Heart left ventricle (tissue), 16 donors: ENCODE measurements at regions not wholly inside any gene's neighbourhood (a gene's known extent, or its start where the extent isn't known, plus 50 kb on each side); places are given as distances from the start of the nearest gene placed in this dataset.

Experiments
- ATAC-seq, 4 donors: fragments of 200-7000 bp; cut with Tn5 transposase; one replicate each; pipeline ENCODE4 v1.9.1; 2020 to 2022; ENCODE audit warnings: moderate library complexity in 4 of 4, mild to moderate bottlenecking in 3 of 4, moderate number of reproducible peaks in 1 of 4
- DNase-seq, 5 donors: peaks; one replicate each; pipeline ENCODE4 v3.0.0-alpha.2; 2020
- H3K27ac ChIP-seq, 12 donors: fragments of 200-600 bp; sonication (generic) in 4 of 12; one replicate each; pipeline versions ENCODE4 v1.5.0 to v1.8.0; 2016 to 2022; ENCODE audit warnings: mild to moderate bottlenecking in 2 of 12
- H3K27me3 ChIP-seq, 9 donors: fragments of 200-600 bp; sonication (generic) in 2 of 9; one replicate each; pipeline versions ENCODE4 v1.5.1 to v1.8.0; 2016 to 2022; ENCODE audit warnings: mild to moderate bottlenecking in 3 of 9
- H3K36me3 ChIP-seq, 9 donors: fragments of 200-600 bp; sonication (generic) in 2 of 9; one replicate each; pipeline versions ENCODE4 v1.5.0 to v1.8.0; 2018 to 2022; ENCODE audit warnings: mild to moderate bottlenecking in 2 of 9
- H3K4me1 ChIP-seq, 12 donors: fragments of 200-600 bp; sonication (generic) in 4 of 12; one replicate each; pipeline versions ENCODE4 v1.5.0 to v1.8.0; 2016 to 2022; ENCODE audit warnings: mild to moderate bottlenecking in 3 of 12
- H3K4me3 ChIP-seq, 12 donors: fragments of 200-600 bp; sonication (generic) in 4 of 12; one replicate each; pipeline versions ENCODE4 v1.5.0 to v1.8.0; 2017 to 2022; ENCODE audit warnings: mild to moderate bottlenecking in 9 of 12, moderate library complexity in 4 of 12
- H3K9me3 ChIP-seq, 12 donors: fragments of 200-600 bp; sonication (generic) in 4 of 12; one replicate each; pipeline versions ENCODE4 v1.5.0 to v1.8.0; 2016 to 2022; ENCODE audit warnings: mild to moderate bottlenecking in 1 of 12
- POLR2A ChIP-seq, 2 donors: fragments of 450-650 bp; IDR thresholded peaks; one replicate each; pipeline ENCODE4 v1.6.1; 2017; ENCODE audit warnings: antibody characterized with exemption in 2 of 2, mild to moderate bottlenecking in 2 of 2, moderate library complexity in 2 of 2
- WGBS, 4 donors: extraction: QIAGEN DNeasy Blood & Tissue Kit in 2 of 4; methylation state at CpG; one replicate each; pipeline versions ENCODE4 v1.1.5 to v1.1.7; 2013 to 2018; 5-methylcytosine and 5-hydroxymethylcytosine counted together
- intact Hi-C, 10 donors: fragments of 100-400 bp; cut with DNase I; formaldehyde crosslinking; loops; one replicate each; pipeline versions ENCODE4 v1.11.1 to v1.14.2; 2022
- TF ChIP-seq, protein P1 (sequence below), 12 donors: fragments of 200-600 bp; sonication (generic) in 4 of 12; IDR thresholded peaks; one replicate each; pipeline versions ENCODE4 v1.5.0 to v1.8.0; 2018 to 2022; ENCODE audit warnings: antibody characterized with exemption in 12 of 12, mild to moderate bottlenecking in 5 of 12
- donor health status: ischemic (EF 13 %, LVEDD 7.1; RV severe dilation, severe dysfunction).
- donor health status: healthy with polysubstance abuse.
- donor health status: DM: no; HTN: yes; CAD: no.
- donor health status: DM: no; HTN: no; CAD: no.
- donor health status: ischemic (EF 25% LVEDD 6.9; RV normal size, moderate dysfunction).
- donor health status: ischemic (EF 25% LVEDD 5.7; RV mildly dilated, moderate dysfunction).
- donor health status: healthy.
- donor health status: DM: yes; HTN: yes; CAD: no.
- donor health status: ischemic (EF 35%, LVEDD 5.7; RV mildly dilated, moderate dysfunction).
- donor health status: nonischemic (EF 11% LVEDD 7.7; RV severe dilation, severe dysfunction).
- donor health status: DM: yes; HTN: yes; CAD: no.
- donor health status: PGD.
- donor health status: ischemic (EF 29% LVEDD 5.4; RV normal size, mild dysfunction).
- donor health status: nonischemic (EF 23%, LVEDD 6.1; RV moderate dilation, normal function).

DNA sequence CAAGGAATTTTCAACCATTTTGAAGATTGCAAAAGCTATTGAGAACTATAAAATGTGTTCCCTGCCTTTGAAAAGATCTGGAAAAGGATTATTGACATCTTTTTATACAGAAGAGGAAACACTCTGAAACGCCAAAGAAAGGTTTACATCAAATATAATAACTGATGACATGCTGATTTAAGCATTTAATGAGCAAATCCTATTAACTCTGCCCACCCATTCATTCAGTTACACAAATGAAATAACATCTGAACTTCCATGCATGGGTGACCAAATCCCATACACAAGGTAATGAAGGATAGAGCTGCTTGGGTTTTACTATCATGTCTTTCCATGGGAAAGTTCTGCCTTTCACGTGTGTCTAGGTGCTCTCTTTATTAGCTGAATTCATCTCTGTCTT is 589.4 kb upstream of the WWC1 start:
- intact Hi-C loops, result no loop called here
- no peak for DNase-seq
- no peak for ATAC-seq
- WGBS, 4 donors, result 53 to 67% (median 58%) methylated on average over 2 of the region's 2 CpGs
- no peaks in the 10 kb centered on the region for H3K27me3 ChIP-seq
- no peaks in the 10 kb centered on the region for H3K4me1 ChIP-seq
- H3K9me3 ChIP-seq, result no peaks in the 10 kb centered on the region
- no peaks in the 10 kb centered on the region for H3K36me3 ChIP-seq
- H3K4me3 ChIP-seq, result no peak overlapping the region
- TF ChIP-seq, protein P1, sequence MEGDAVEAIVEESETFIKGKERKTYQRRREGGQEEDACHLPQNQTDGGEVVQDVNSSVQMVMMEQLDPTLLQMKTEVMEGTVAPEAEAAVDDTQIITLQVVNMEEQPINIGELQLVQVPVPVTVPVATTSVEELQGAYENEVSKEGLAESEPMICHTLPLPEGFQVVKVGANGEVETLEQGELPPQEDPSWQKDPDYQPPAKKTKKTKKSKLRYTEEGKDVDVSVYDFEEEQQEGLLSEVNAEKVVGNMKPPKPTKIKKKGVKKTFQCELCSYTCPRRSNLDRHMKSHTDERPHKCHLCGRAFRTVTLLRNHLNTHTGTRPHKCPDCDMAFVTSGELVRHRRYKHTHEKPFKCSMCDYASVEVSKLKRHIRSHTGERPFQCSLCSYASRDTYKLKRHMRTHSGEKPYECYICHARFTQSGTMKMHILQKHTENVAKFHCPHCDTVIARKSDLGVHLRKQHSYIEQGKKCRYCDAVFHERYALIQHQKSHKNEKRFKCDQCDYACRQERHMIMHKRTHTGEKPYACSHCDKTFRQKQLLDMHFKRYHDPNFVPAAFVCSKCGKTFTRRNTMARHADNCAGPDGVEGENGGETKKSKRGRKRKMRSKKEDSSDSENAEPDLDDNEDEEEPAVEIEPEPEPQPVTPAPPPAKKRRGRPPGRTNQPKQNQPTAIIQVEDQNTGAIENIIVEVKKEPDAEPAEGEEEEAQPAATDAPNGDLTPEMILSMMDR (IDR thresholded peaks at IDR 0.05), result no peak
- TF ChIP-seq POLR2A (IDR thresholded peaks at IDR 0.05), result no peak
- H3K27ac ChIP-seq, result no peak overlapping the region

DNA sequence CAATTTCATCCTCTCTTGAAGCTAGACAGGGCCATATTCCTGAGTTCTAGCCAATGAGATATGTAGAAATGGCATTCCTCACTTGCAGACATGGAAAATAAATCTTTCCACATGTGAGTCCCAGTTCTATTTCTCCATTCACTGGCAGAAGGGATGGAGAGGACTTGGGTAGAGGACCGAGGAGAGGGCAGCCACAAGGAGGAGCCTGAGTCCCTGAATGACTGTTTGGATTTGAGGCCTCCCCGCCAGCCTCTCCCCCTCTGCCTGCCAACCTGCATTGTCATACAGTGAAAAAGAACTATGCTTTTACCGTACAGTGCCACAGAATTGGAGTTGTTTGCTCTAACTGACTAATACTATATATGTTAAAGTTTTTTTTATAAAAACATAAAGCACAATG is 583.0 kb upstream of the WWC1 start:
- DNase-seq, result peak in 1 of 5 donors; percentile 26
- 68 to 82% (median 78%) methylated on average over 3 of the region's 3 CpGs for WGBS, 4 donors
- no peaks in the 10 kb centered on the region for H3K27me3 ChIP-seq
- intact Hi-C loops, result no loop called here
- no peak overlapping the region for H3K27ac ChIP-seq
- no peak for TF ChIP-seq POLR2A (IDR thresholded peaks at IDR 0.05)
- TF ChIP-seq, protein P1 (IDR thresholded peaks at IDR 0.05), result peak in 2 of 12 donors; percentile 22 to 27
- no peak overlapping the region for H3K4me3 ChIP-seq
- ATAC-seq, result peak in 3 of 4 donors; percentile 57 to 69 (median 68)
- H3K9me3 ChIP-seq, result no peaks in the 10 kb centered on the region
- H3K4me1 ChIP-seq, result no peaks in the 10 kb centered on the region
- no peaks in the 10 kb centered on the region for H3K36me3 ChIP-seq

DNA sequence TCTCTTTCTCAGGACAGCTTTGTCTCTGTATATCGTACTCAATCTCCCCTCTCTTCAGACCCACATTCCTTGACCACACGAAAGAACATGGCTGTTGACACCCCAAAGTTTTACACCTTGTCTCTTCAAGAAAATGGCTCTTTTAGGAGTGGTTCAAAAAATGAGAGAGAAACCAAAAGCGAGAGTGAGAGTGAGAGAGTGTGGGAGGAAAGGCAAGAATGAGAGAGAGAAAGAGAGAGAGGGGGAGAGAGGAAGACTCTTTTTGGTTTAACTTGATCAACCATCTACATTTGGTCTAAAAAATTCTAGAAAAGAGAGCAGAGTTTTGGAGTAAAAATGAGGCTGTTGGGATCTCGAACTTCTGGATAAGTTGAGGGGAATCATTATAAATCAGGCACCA is 581.8 kb upstream of the WWC1 start:
- WGBS, 4 donors, result 83 to 92% (median 87%) methylated on average over 4 of the region's 4 CpGs
- H3K36me3 ChIP-seq, result no peaks in the 10 kb centered on the region
- H3K27ac ChIP-seq, result no peak overlapping the region
- no peaks in the 10 kb centered on the region for H3K4me1 ChIP-seq
- H3K9me3 ChIP-seq, result no peaks in the 10 kb centered on the region
- no peak for TF ChIP-seq POLR2A (IDR thresholded peaks at IDR 0.05)
- TF ChIP-seq, protein P1 (IDR thresholded peaks at IDR 0.05), result no peak
- intact Hi-C loops, result no loop called here
- no peak overlapping the region for H3K4me3 ChIP-seq
- ATAC-seq, result no peak
- no peaks in the 10 kb centered on the region for H3K27me3 ChIP-seq
- no peak for DNase-seq

DNA sequence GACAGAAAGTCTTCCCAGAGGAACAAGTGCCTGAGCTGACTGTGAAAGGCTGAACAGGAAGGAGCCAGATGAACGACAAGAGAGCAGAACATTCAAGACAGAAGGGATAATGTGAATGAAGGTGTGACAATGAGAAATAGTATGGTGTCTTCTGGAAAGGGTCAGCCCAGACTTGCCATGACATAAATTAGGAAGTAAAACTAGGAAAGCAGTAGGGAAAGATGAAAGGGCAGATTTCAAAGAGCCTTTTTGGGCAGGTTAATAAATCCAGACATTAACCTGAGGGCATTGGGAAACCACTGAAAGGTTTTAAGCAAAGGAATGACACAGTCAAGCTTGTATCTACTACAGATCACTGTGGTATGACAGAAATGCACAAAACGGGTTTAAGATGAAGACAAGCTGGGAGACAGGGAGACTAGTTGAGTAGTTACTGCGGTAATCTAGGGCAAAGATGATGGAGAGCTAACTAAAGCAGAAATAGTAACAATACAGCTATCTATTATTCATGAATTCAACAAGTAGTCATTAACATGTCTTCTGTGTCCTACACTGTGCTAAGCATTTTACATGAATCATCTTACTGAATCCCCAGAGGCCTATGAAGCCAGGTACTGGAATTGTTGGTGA is 580.9 kb upstream of the WWC1 start:
- WGBS, 4 donors, result 63 to 66% (median 65%) methylated on average over 3 of the region's 3 CpGs
- Histone ChIP-seq H3K27me3 (no peaks in the 10 kb centered on the region), H3K4me1 (no peaks in the 10 kb centered on the region), H3K27ac (no peak overlapping the region), H3K9me3 (no peaks in the 10 kb centered on the region), H3K36me3 (no peaks in the 10 kb centered on the region), H3K4me3 (no peak overlapping the region)
- ATAC-seq (no peak), DNase-seq (no peak)
- no peak for TF ChIP-seq POLR2A (IDR thresholded peaks at IDR 0.05)
- TF ChIP-seq, protein P1 (IDR thresholded peaks at IDR 0.05), result no peak
- intact Hi-C loops, result no loop called here
